T1000 (cell line): ENCODE measurements at regions not wholly inside any gene's neighbourhood (a gene's known extent, or its start where the extent isn't known, plus 50 kb on each side); places are given as distances from the start of the nearest gene placed in this dataset.
"Not testable (repeated sequence)": the region's sequence is repeated elsewhere in the genome, so short reads cannot be mapped to it uniquely, and the experiment has no call there.

Source experiments
- DNase-seq: peaks from one replicate; lab custom pipeline; 2025; ENCODE audit warnings: mixed read lengths; lab: John Stamatoyannopoulos, UW

- DNase-seq: no peak
These were observed 1490.0 kb upstream of the GBE1 start for GRCh38 chr3:83251490-83251889.

GRCh38 chr3:83250613-83251012 is 1489.2 kb upstream of the GBE1 start:
- no peak for DNase-seq

- DNase-seq: peak; percentile 18
These were observed 1487.0 kb upstream of the GBE1 start for GRCh38 chr3:83248454-83248853.

DNA sequence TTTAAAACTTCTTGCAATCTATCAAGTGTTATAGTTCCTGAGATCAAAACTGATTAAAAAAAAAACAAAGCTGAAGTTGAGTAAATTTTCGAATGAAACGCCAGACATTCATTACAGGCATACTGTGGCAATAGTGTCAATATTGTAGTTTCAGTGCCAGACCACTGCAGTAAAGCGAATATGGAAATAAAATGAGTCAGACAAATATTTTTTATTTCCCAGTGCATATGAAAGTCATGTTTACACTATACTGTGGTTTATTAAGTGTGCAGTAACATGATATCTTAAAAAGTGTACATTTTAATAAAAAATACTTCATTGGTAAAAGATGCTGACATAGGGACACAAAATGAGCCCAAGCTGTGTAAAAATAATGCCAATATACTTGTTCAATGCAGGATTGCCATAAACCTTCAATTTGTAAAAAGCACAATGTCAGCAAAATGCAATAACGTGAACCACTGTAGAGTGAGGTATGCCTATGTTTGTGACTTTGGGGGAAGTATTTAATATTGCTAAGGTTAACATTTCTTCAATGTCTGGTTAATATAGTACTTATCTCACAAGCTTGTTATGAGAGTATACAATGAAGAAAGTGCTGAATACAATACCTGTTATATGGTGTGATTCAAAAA is 1473.9 kb upstream of the GBE1 start:
- DNase-seq: no peak

DNA sequence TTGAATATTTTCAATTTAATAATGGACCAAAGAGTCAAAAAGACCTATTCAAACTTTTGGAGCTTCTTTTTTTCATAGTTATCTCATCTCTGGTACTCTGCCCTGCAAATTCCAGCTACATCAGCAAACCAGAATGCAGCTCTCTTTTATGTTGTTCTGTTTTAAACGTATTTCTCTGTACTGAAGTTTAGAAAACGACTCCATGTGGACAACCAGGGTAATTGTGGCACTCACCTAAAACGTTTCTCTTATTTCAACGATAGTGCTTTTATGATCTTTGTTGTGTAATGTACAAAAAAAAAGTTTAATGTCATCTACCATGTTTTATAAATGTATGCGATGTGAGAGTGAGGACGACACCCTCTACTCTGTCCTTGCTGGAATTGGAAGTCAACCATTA is 1472.3 kb upstream of the GBE1 start:
- DNase-seq: no peak

GRCh38 chr3:83230841-83231240 is 1469.4 kb upstream of the GBE1 start:
- no peak for DNase-seq

DNA sequence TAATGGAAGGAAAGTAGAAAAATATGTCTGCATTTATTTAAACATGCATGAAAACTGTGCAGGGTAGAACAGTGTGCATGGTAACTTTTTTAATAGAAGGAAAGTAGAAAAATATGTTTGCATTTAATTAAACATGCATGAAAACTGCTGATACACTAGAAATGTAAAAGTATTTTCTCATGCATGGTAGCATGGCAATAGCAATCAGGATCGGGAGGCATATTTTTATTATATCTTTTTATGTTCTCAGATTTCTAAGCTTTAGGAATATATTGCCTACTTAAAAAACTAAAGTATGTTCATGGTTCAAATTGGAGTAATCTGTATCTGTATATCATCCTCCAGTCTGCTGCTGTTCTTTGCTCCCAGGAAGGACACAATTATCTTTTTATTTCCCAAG is 1468.9 kb upstream of the GBE1 start:
- no peak for DNase-seq

GRCh38 chr3:83226751-83227150 is 1465.3 kb upstream of the GBE1 start:
- DNase-seq: no peak

DNA sequence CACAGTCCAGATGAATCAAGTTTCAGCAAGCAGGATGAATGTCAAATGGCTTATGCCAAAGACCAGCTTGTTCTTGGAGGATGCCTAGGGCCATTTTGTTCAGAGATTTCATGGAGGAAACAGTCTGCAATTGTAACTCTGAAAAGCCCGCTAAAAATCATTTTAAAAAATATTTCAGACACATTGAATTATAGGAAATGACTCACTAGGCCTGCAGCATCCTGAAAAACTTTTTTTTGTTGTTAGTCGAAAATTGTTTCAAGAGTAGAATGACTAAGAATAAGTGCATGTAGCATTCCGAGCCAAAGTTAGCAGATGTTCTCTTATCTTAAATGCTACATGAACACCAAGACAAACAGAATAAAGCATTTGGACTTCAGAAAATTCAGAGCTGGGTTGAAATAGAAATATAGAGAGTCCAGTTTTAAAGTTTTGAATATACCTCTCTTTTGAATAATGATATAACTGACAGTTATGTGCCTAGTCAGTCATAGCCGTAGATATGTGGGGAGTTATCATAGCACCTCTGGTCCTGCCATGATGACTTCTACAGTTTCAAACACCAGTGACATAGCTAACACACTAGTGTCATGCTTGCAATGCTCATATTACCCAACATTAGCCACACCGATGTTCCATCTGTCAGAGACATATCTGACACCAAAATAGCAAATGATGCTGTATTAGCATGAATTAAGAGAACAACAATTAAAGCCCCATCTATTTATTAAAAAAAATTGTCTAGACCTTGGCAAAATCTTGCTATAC is 1462.8 kb upstream of the GBE1 start:
- DNase-seq: no peak

- DNase-seq: no peak
These were observed 1457.1 kb upstream of the GBE1 start for GRCh38 chr3:83218383-83219200.

GRCh38 chr3:83217595-83218118 is 1456.2 kb upstream of the GBE1 start:
- DNase-seq: not testable (repeated sequence)

DNA sequence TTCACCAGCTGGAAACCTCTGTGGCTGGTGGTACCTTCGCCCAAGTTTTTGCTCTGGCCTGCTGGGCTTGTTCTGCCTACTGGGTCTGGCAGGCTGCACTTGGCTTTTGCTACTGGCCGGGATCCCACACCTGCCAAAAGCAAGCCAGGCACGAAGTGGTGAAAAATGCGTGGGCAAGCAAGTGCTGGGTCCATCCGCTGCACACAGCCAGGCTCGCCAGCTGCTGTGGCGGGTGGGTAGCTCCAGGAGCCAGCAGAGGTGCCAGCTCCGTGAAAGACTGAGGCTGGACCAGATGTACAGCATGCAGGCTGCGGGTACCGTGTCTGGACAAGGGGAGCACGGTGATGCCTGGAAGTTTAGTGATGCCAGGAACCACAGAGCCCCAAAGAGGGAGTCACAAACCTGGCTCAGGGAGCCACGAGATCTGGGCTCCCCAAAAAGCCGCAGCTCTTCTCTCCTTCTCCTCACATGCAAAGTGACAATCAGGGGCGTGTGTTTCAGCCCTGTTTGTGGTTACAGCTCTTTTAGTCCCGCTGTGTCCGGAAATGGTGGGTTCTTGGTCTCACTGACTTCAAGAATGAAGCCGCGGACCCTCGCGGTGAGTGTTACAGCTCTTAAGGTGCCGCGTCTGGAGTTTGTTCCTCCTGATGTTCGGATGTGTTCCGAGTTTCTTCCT is 1455.6 kb upstream of the GBE1 start:
- no peak for DNase-seq

GRCh38 chr3:83195243-83195642 is 1433.8 kb upstream of the GBE1 start:
- DNase-seq: no peak

- no peak for DNase-seq
These were observed 1432.1 kb upstream of the GBE1 start for GRCh38 chr3:83193526-83193925.

GRCh38 chr3:83189634-83190033 is 1428.2 kb upstream of the GBE1 start:
- DNase-seq: no peak

GRCh38 chr3:83169473-83169872 is 1408.0 kb upstream of the GBE1 start:
- no peak for DNase-seq

- DNase-seq: no peak
These were observed 1389.5 kb upstream of the GBE1 start for GRCh38 chr3:83150896-83151295.

DNA sequence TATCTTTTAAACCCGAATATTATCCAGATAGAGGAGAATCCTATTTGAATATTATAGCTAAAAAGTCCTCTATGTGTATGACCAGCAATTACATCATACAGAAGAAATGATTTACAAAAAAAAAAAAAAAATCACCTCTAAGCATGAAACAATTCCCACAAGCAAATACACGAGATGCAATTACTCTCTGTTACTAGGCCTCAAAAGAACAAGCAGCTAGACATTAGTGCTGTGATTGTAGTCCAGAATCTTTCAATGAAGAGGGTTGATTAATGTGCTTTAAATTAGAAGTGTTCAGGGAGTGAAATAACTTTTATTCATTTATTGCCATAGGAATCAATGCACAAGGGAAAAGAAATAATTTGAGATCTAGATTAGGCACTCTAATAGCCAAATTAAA is 1379.5 kb upstream of the GBE1 start:
- DNase-seq: no peak

DNA sequence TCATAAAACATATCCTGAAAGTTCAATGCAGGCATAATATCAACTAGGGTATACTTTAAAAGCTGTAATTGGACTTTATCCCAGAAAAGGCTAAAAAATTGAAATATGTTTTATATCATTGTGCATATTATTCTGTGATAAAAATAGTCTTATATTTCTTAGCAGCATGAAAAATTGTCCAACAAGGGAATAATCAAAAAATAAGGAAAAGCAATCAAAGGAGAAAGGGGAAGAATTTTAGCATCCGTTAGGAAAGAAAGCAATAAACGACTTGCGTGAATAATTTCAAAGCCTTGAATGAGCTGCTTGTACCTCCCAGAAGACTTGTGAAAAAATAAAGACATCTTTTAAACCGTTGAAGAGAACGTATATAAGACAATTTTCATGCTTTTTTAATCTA is 1369.8 kb upstream of the GBE1 start:
- DNase-seq: no peak

DNA sequence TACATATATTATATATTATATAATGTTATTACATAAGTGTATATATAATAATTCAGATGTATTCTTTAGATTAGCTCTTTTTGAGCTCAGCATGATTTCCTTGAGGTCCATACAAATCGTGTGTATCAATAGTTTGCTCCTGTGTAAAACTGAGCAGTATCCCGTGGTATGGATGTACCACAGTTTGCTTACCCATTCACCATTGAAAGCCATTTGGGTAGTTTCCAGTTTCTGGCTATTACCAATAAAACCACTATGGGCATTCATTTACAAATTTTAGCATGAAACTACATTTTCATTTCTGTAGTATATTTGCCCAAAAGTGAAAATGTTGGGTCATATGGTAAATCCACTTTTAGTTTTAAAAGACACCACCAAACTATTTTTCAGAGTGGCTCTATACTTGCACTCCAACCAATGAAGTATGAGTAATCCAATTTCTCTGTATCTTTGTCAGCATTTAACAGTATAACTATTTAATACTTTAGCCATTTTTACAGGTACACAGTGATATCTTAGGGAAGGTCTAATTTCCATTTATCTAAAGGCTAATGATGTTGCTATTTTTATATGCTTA is 1361.4 kb upstream of the GBE1 start:
- no peak for DNase-seq

DNA sequence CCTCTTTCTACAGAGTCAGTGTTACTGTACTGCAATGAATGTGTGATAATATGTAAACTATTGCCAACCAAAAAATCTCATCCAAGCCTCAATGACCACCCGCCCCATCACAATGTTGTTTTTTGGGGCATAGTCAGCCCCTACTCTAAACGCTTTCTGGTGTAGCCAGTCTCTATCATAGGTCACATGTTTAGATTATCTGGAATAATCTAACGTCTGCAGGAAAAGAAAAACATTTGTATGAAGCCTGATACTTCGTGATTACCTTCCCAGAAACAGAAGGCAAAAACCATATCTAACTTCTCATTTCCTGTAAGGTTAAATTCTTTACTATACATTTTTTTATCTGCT is 1331.8 kb upstream of the GBE1 start:
- no peak for DNase-seq
